ENCODE measurements at regions not wholly inside any gene's neighbourhood (a gene's known extent, or its start where the extent isn't known, plus 50 kb on each side); places are given as distances from the start of the nearest gene placed in this dataset.

DNA sequence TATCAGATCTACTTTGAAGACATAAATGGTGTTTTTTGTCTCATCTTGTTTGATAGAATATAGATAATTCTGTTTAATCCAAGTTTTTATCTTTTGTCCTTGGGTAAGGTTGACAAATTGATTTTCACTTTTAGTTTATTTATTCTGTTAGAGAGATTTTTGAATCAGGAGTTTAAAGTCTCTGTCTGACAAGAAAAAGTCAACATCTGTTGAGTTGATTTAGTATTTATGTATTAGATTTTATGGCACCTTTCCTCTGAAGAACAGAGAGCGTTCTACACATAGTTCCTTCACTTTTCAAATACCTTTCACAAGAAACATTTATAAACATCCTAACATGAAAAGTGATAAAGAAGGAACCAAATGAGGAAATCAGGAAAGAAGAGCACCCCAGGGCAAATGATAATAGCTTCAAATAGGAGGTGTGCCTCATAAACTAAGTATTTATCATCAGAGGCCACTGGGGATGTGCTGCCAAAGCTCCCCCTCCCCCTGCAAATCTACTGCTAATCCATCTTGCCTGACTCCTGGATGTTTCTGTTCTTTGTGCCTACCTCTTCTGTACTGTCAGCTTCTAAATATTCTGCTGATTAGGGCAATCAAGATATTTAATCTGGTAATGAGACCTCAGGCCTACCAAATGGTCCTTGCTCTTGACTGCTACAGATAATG is 457.7 kb upstream of the CHD1 start:
- TF ChIP-seq POLR2A (IDR thresholded peaks at IDR 0.05) (no peak), EP300 (IDR thresholded peaks at IDR 0.05) (no peak), POLR2AphosphoS5 (IDR thresholded peaks at IDR 0.05) (no peak)
- TF ChIP-seq, protein P1, sequence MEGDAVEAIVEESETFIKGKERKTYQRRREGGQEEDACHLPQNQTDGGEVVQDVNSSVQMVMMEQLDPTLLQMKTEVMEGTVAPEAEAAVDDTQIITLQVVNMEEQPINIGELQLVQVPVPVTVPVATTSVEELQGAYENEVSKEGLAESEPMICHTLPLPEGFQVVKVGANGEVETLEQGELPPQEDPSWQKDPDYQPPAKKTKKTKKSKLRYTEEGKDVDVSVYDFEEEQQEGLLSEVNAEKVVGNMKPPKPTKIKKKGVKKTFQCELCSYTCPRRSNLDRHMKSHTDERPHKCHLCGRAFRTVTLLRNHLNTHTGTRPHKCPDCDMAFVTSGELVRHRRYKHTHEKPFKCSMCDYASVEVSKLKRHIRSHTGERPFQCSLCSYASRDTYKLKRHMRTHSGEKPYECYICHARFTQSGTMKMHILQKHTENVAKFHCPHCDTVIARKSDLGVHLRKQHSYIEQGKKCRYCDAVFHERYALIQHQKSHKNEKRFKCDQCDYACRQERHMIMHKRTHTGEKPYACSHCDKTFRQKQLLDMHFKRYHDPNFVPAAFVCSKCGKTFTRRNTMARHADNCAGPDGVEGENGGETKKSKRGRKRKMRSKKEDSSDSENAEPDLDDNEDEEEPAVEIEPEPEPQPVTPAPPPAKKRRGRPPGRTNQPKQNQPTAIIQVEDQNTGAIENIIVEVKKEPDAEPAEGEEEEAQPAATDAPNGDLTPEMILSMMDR (IDR thresholded peaks at IDR 0.05): no peak
- Histone ChIP-seq H3K36me3 (no peaks in the 10 kb centered on the region), H3K9me3 (peaks cover 12% of the 10 kb centered on the region), H3K4me1 (no peaks in the 10 kb centered on the region), H3K27ac (no peak overlapping the region), H3K4me3 (no peak overlapping the region), H3K27me3 (no peaks in the 10 kb centered on the region)
- no peak for DNase-seq (ENCODE audit: low spot score in 2 of 2)
- 52% methylated on average over 1 of the region's 1 CpG for WGBS

DNA sequence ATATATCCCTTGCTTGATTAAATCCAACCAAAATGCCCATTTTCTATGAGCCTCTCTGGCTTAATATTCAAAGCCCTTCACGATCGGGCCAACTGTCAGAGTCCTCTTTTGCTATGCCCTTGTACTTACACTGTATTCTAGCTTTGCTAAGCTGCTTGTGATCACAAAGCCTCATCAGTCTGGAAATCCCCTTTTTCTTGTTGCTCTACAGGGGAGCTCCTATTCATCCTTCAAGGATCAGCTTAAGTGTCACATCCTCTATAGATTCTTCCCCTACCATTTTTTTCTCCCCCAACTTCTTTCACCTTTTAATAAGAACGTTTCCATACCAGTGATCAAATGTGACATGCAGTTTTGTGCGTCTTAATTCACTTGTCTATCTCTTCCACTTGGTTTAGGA is 450.4 kb upstream of the CHD1 start:
- Histone ChIP-seq H3K27me3 (no peaks in the 10 kb centered on the region), H3K4me1 (no peaks in the 10 kb centered on the region), H3K36me3 (no peaks in the 10 kb centered on the region), H3K9me3 (peaks cover 12% of the 10 kb centered on the region), H3K27ac (no peak overlapping the region), H3K4me3 (no peak overlapping the region)
- TF ChIP-seq, protein P1 (IDR thresholded peaks at IDR 0.05): no peak
- no peak for TF ChIP-seq EP300 (IDR thresholded peaks at IDR 0.05)
- TF ChIP-seq POLR2A (IDR thresholded peaks at IDR 0.05): no peak
- TF ChIP-seq POLR2AphosphoS5 (IDR thresholded peaks at IDR 0.05): no peak
- WGBS: 65% methylated on average over 4 of the region's 4 CpGs
- no peak for DNase-seq (ENCODE audit: low spot score in 2 of 2)

GRCh38 chr5:99378443-99378842 is 449.6 kb upstream of the CHD1 start:
- DNase-seq (ENCODE audit: low spot score in 2 of 2): no peak
- no peak overlapping the region for H3K4me3 ChIP-seq
- peaks cover 4% of the 10 kb centered on the region for H3K9me3 ChIP-seq
- H3K4me1 ChIP-seq: no peaks in the 10 kb centered on the region
- WGBS: 32% methylated on average over 2 of the region's 2 CpGs
- no peak for TF ChIP-seq EP300 (IDR thresholded peaks at IDR 0.05)
- H3K27ac ChIP-seq: no peak overlapping the region
- H3K36me3 ChIP-seq: no peaks in the 10 kb centered on the region
- H3K27me3 ChIP-seq: no peaks in the 10 kb centered on the region

- no peak for DNase-seq (ENCODE audit: low spot score in 2 of 2)
- H3K4me1 ChIP-seq: no peaks in the 10 kb centered on the region
- TF ChIP-seq POLR2AphosphoS5 (IDR thresholded peaks at IDR 0.05) (no peak), POLR2A (IDR thresholded peaks at IDR 0.05) (no peak), EP300 (IDR thresholded peaks at IDR 0.05) (no peak)
- TF ChIP-seq, protein P1 (IDR thresholded peaks at IDR 0.05): no peak
- 68% methylated on average over 3 of the region's 3 CpGs for WGBS
- no peaks in the 10 kb centered on the region for H3K36me3 ChIP-seq
- no peaks in the 10 kb centered on the region for H3K9me3 ChIP-seq
- H3K4me3 ChIP-seq: no peak overlapping the region
- no peak overlapping the region for H3K27ac ChIP-seq
- no peaks in the 10 kb centered on the region for H3K27me3 ChIP-seq
Observed at GRCh38 chr5:99369797-99370593, 441.2 kb upstream of the CHD1 start.

- no peak overlapping the region for H3K4me3 ChIP-seq
- no peaks in the 10 kb centered on the region for H3K36me3 ChIP-seq
- H3K4me1 ChIP-seq: no peaks in the 10 kb centered on the region
- DNase-seq (ENCODE audit: low spot score in 2 of 2): no peak
- TF ChIP-seq, protein P1 (IDR thresholded peaks at IDR 0.05): no peak
- TF ChIP-seq EP300 (IDR thresholded peaks at IDR 0.05) (no peak), POLR2A (IDR thresholded peaks at IDR 0.05) (no peak), POLR2AphosphoS5 (IDR thresholded peaks at IDR 0.05) (no peak)
- no peaks in the 10 kb centered on the region for H3K9me3 ChIP-seq
- no peak overlapping the region for H3K27ac ChIP-seq
- no peaks in the 10 kb centered on the region for H3K27me3 ChIP-seq
- WGBS: 68% methylated on average over 2 of the region's 2 CpGs
Observed at GRCh38 chr5:99368726-99369125, 439.9 kb upstream of the CHD1 start.
